GM12875 (cell line): ENCODE measurements at regions not wholly inside any gene's neighbourhood (a gene's known extent, or its start where the extent isn't known, plus 50 kb on each side); places are given as distances from the start of the nearest gene placed in this dataset.

ENCODE experiments used
- H3K4me3 ChIP-seq: one replicate; pipeline ENCODE4 v1.5.1; 2011; ENCODE audit warnings: low read depth, low read length, control low read depth
- CTCF ChIP-seq: IDR thresholded peaks from 2 replicates; pipeline ENCODE4 v1.5.1; 2011; ENCODE audit warnings: low read depth, mild to moderate bottlenecking, control low read depth, inconsistent platforms, low read length, moderate library complexity, borderline replicate concordance; ENCODE audit not compliant: insufficient read depth

- TF ChIP-seq CTCF = no peak
- H3K4me3 ChIP-seq = no peak overlapping the region
Observed at GRCh38 chr5:135255461-135256178, 143.4 kb downstream of the MACROH2A1 start.

DNA sequence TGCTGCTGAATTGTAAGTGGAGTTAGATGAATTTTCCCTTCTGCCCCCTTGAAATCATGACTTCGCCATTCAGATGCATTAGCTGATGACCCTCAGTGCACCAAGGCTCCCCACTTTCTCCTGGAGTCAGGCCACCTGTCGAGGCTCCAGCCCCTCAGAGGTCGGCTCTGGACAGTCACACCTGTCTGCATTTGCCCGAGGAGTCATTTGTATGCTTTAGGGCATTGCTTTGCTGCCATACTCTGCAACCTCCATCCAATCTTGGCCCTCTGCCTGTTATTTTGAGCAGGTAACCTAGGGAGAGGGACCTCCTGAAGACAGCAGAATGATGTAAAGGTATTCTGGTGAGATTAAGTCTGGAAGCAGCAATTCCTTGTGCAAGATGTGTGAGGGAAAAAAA is 144.8 kb downstream of the MACROH2A1 start:
- TF ChIP-seq CTCF = no peak
- no peak overlapping the region for H3K4me3 ChIP-seq

DNA sequence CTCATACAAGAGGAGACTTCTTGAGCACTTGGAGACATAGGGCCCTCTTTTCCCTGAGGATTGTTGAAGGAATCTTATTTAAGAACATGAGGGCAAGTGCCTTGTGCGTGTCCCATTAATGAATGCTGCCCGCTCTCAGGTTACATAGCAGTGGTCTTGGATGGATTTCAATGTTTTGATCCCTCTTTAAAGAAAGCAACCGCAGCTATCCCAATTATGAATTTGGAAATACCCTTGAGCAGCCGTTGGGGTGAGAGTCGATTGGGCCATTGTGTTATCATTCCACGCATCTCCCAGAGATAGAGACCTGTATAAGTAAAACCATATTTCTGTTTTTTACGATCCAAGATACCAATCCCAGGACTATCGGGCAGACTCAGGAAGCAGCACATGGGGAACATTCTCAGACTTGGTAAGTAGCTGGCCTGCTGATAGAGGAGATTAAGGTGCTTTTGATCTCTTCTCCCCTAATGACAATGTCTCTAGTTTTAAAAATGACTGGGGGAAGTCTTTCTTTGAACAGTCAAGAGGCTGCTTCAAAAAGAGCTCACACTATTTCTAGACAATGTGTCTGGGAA is 145.3 kb downstream of the MACROH2A1 start:
- H3K4me3 ChIP-seq = no peak overlapping the region
- TF ChIP-seq CTCF = no peak

DNA sequence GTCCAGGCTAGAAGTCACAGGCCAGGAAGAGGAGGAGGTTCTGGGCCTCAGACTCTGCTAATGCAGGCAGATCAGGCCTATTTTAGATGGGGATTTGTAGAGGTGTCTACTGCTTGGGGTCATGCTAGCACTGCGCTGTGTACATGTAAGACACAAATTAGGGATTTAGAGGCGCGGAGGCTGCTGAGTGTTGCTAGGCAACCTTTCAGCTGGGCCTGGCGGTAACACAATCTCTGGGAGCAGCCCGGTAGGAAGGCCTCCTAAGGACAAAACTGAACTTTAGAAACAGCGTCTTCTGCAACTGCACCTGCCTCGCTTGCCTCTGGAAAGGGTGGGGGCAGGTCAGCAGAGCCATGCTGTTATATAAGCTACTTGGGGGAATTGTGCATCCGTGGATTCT is 147.9 kb downstream of the MACROH2A1 start:
- TF ChIP-seq CTCF = no peak
- H3K4me3 ChIP-seq = no peak overlapping the region

- no peak for TF ChIP-seq CTCF
- H3K4me3 ChIP-seq = no peak overlapping the region
Observed at GRCh38 chr5:135250671-135251070, 148.4 kb downstream of the MACROH2A1 start.

GRCh38 chr5:135249658-135250057 is 149.4 kb downstream of the MACROH2A1 start:
- no peak overlapping the region for H3K4me3 ChIP-seq
- TF ChIP-seq CTCF = no peak

GRCh38 chr5:135248801-135249231 is 150.2 kb downstream of the MACROH2A1 start:
- no peak for TF ChIP-seq CTCF
- no peak overlapping the region for H3K4me3 ChIP-seq
